Left ventricle myocardium inferior (tissue), 1 donor: ENCODE measurements at regions not wholly inside any gene's neighbourhood (a gene's known extent, or its start where the extent isn't known, plus 50 kb on each side); places are given as distances from the start of the nearest gene placed in this dataset.

Source experiments
- DNase-seq: peaks from one replicate; pipeline ENCODE4 v3.0.0-alpha.2; 2020
- H3K27ac ChIP-seq: fragments of 200-600 bp; replicated peaks from 2 replicates; pipeline ENCODE4 v1.8.0; 2021
- H3K27me3 ChIP-seq: fragments of 200-600 bp; 2 replicates; pipeline ENCODE4 v1.8.0; 2021; ENCODE audit warnings: low read depth
- H3K36me3 ChIP-seq: fragments of 200-600 bp; 2 replicates; pipeline ENCODE4 v1.8.0; 2021
- H3K4me1 ChIP-seq: fragments of 200-600 bp; 2 replicates; pipeline ENCODE4 v1.8.0; 2021
- H3K4me3 ChIP-seq: fragments of 200-600 bp; 2 replicates; pipeline ENCODE4 v1.8.0; 2021; ENCODE audit warnings: mild to moderate bottlenecking, moderate library complexity
- H3K9me3 ChIP-seq: fragments of 200-600 bp; replicated peaks from 2 replicates; pipeline ENCODE4 v1.8.0; 2021
- intact Hi-C: fragments of 100-400 bp; cut with micrococcal nuclease; formaldehyde crosslinking; loops from one replicate; pipeline ENCODE4 v1.11.0; 2022
- TF ChIP-seq, protein P1 (sequence below): fragments of 200-600 bp; IDR thresholded peaks from 2 replicates; pipeline ENCODE4 v1.8.0; 2021; ENCODE audit warnings: antibody characterized with exemption, mild to moderate bottlenecking, borderline replicate concordance
- donor health status: DM: no; HTN: yes; CAD: no; lungs with severe emphysema.

DNA sequence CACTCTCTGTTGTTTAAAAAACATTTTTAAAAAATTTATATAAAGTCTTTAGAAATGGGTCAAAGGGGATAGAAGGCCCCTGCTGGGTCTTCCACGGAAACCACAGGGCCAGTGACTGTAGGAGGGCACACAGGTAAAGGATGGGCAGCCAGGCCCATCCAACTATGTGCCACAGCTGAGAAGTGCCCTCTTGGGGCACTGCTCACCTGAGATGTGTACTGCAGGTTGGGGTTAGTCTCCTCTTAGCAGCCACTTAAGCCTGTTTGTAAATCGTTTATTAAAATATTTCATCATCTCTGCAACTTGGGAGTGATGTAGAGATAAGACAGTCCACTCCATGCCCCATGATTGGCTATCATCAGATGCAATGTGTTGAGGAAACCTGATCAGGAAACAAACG is 222.4 kb downstream of the DIRAS2 start:
- Histone ChIP-seq H3K27me3 (peaks cover 27% of the 10 kb centered on the region), H3K9me3 (no peaks in the 10 kb centered on the region), H3K4me3 (no peak overlapping the region), H3K36me3 (no peaks in the 10 kb centered on the region), H3K27ac (no peak overlapping the region), H3K4me1 (no peaks in the 10 kb centered on the region)
- no peak for DNase-seq
- intact Hi-C loops: no loop called here
- TF ChIP-seq, protein P1, sequence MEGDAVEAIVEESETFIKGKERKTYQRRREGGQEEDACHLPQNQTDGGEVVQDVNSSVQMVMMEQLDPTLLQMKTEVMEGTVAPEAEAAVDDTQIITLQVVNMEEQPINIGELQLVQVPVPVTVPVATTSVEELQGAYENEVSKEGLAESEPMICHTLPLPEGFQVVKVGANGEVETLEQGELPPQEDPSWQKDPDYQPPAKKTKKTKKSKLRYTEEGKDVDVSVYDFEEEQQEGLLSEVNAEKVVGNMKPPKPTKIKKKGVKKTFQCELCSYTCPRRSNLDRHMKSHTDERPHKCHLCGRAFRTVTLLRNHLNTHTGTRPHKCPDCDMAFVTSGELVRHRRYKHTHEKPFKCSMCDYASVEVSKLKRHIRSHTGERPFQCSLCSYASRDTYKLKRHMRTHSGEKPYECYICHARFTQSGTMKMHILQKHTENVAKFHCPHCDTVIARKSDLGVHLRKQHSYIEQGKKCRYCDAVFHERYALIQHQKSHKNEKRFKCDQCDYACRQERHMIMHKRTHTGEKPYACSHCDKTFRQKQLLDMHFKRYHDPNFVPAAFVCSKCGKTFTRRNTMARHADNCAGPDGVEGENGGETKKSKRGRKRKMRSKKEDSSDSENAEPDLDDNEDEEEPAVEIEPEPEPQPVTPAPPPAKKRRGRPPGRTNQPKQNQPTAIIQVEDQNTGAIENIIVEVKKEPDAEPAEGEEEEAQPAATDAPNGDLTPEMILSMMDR: no peak

DNA sequence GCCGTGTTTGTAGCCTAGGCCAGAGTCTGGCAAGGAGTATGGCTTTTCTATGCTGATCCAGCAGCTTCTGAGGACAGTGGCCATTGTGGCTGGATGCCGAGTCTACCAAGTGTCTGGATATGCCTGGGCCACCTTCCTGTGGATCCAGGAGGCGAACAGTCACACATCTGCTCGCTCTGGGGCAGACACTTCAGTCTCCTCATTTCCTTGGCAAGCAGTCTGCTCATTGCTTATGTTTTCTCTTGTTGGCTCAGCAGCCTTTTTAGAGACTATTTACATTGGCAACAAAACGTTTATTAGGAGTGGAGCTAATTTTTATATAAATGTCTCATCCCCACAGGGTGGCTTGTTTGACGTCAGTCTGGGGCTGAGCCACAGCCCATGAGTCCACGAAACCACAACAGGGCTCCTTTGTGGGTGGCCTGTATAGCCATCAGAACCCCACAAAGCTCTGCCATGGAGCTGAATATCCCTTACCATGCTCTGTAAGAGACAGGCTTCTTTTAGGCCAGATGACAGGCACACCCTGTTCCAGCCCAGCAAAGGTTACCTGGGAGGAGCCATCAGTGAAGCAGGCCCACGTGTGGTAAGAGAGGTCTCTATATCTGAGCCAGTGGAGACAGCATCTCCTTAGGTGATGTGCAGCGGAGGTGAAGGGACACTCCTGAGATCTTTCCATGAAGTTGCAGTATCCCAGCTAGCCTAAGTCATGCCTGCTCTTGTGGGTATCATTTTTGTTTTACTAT is 221.7 kb downstream of the DIRAS2 start:
- TF ChIP-seq, protein P1: no peak
- Histone ChIP-seq H3K4me1 (no peaks in the 10 kb centered on the region), H3K27ac (no peak overlapping the region), H3K36me3 (no peaks in the 10 kb centered on the region), H3K27me3 (peaks cover 30% of the 10 kb centered on the region), H3K9me3 (no peaks in the 10 kb centered on the region), H3K4me3 (no peak overlapping the region)
- DNase-seq: no peak
- intact Hi-C loops: no loop called here

DNA sequence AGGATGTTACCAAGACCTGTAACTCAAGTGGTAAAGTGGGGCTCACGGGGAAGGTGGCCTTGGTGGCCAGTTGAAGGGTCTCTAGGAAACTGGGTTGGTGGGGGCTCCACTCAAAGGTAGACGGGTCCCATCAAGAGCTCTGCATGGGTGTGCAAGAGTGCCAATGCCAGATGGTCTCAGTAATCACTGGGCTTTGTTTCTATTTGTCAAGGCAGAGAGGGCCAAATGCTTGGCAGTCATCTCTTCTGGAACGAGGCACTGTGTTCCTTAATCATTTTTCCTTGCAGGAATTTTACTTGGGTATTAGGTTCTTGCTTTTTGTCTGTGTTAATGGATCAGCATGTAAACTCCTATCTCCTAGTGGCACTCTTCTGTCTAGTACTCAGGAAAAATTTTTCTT is 220.8 kb downstream of the DIRAS2 start:
- no peaks in the 10 kb centered on the region for H3K4me1 ChIP-seq
- no peak overlapping the region for H3K27ac ChIP-seq
- no peak for DNase-seq
- H3K36me3 ChIP-seq: no peaks in the 10 kb centered on the region
- H3K27me3 ChIP-seq: peaks cover 30% of the 10 kb centered on the region
- TF ChIP-seq, protein P1: no peak
- no peaks in the 10 kb centered on the region for H3K9me3 ChIP-seq
- no peak overlapping the region for H3K4me3 ChIP-seq
- intact Hi-C loops: no loop called here

DNA sequence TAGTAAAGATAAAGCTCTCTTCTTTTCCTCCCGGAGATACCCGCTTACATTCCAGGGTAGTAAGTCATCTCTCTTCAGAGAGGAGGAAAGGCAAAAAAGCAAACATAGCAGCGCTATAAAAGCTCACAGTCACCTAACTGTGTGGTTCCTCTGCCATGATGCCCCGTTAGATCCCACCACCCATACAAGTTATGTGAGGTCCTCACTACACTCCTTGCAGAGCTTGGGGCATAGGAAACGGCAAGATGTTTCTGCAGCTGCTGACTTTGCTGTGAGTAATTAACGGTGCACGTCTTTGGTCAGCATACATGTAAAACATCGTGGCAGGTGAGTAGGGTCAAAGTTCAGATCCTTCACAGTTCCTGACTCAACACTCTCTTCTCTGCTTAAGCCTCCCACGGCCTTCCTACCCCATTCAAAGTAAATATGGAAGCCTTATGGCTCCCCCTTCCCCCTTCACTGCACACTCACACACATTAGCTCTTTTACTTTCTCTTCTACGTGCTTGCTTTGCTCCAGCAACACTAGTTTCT is 218.9 kb downstream of the DIRAS2 start:
- intact Hi-C loops: no loop called here

DNA sequence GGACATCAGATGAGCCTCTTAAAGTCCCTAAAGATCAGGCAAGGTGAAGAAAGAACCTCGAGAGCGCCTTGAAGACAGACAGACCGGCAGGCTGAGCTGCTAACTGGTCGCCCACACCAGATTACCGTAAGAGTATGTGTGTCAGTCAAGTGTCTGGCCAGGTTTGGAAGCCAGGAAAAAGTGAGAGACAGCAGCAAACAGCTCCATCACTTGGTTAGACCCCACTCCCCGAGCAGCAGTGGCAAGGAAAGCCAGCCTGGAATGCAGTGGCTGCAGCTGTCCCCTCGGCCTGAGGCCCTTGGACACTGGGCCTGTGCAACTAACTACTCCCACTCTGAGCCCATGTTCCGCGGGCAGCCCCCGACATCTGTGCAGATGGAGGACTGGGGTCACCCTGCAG is 214.1 kb downstream of the DIRAS2 start:
- Histone ChIP-seq H3K27ac (no peak overlapping the region), H3K4me1 (no peaks in the 10 kb centered on the region), H3K9me3 (no peaks in the 10 kb centered on the region), H3K4me3 (no peak overlapping the region), H3K36me3 (no peaks in the 10 kb centered on the region), H3K27me3 (peaks cover 27% of the 10 kb centered on the region)
- TF ChIP-seq, protein P1: no peak
- intact Hi-C loops: no loop called here
- DNase-seq: no peak

More for the DNA sequence above, 218.9 kb downstream of the DIRAS2 start:
- H3K27ac ChIP-seq: no peak overlapping the region
- peaks cover 30% of the 10 kb centered on the region for H3K27me3 ChIP-seq
- no peak for DNase-seq
- no peaks in the 10 kb centered on the region for H3K9me3 ChIP-seq
- no peaks in the 10 kb centered on the region for H3K36me3 ChIP-seq
- no peak overlapping the region for H3K4me3 ChIP-seq
- no peaks in the 10 kb centered on the region for H3K4me1 ChIP-seq
- TF ChIP-seq, protein P1: no peak
